ENCODE measurements at regions not wholly inside any gene's neighbourhood (a gene's known extent, or its start where the extent isn't known, plus 50 kb on each side); places are given as distances from the start of the nearest gene placed in this dataset.
"Not testable (repeated sequence)": the region's sequence is repeated elsewhere in the genome, so short reads cannot be mapped to it uniquely, and the experiment has no call there.

DNA sequence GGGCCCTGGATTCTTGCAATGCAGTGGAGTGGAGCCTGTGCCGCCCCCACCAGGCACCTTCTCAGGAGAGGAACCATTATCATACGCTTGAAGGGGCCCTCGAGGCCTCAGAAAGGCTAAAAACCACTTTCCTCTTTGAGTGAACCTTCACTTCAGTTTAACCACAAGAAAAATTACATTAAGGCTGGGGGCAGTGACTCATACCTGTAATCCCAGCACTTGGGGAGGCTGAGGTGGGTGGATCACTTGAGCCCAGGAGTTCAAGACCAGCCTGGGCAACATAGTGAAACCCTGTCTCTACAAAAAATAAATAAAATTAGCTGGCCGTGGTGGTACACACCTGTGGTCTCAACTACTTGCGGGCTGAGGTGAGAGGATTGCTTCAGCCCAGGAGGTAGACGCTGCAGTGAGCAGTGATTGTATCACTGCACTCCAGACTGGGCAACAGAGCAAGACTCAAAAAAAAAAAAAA is 165.8 kb upstream of the GRK3 start:
- not testable (repeated sequence) for H3K9me3 ChIP-seq (ENCODE audit: control insufficient read depth in 2 of 2, insufficient read depth in 1 of 2, low read depth in 1 of 2, low read length in 1 of 2); H3K36me3 ChIP-seq (ENCODE audit: control insufficient read depth in 2 of 2, insufficient read depth in 2 of 2, low read length in 1 of 2); H3K27ac ChIP-seq (ENCODE audit: low read depth in 2 of 2, low read length in 1 of 2); H3K27me3 ChIP-seq (ENCODE audit: control insufficient read depth in 1 of 2, insufficient read depth in 2 of 2, low read length in 2 of 2); H3K4me3 ChIP-seq (ENCODE audit: low read depth in 1 of 2, low read length in 2 of 2)
- 73 to 88% methylated on average over 6 of the region's 6 CpGs for WGBS, 2 donors
- H3K4me1 ChIP-seq (ENCODE audit: control insufficient read depth in 2 of 2, insufficient read depth in 2 of 2, low read length in 1 of 2): peaks cover 9 to 18% of the 10 kb centered on the region in 2 donors

GRCh38 chr22:25399649-25400151 is 164.8 kb upstream of the GRK3 start:
- Histone ChIP-seq H3K9me3 (ENCODE audit: control insufficient read depth in 2 of 2, insufficient read depth in 1 of 2, low read depth in 1 of 2, low read length in 1 of 2) (no peaks in the 10 kb centered on the region), H3K27me3 (ENCODE audit: control insufficient read depth in 1 of 2, insufficient read depth in 2 of 2, low read length in 2 of 2) (no peaks in the 10 kb centered on the region), H3K36me3 (ENCODE audit: control insufficient read depth in 2 of 2, insufficient read depth in 2 of 2, low read length in 1 of 2) (no peaks in the 10 kb centered on the region), H3K4me3 (ENCODE audit: low read depth in 1 of 2, low read length in 2 of 2) (no peak overlapping the region), H3K4me1 (ENCODE audit: control insufficient read depth in 2 of 2, insufficient read depth in 2 of 2, low read length in 1 of 2) (peaks cover 12 to 23% of the 10 kb centered on the region in 2 donors), H3K27ac (ENCODE audit: low read depth in 2 of 2, low read length in 1 of 2) (no peak overlapping the region)
- WGBS, 2 donors: 96 to 97% methylated on average over 12 of the region's 12 CpGs

DNA sequence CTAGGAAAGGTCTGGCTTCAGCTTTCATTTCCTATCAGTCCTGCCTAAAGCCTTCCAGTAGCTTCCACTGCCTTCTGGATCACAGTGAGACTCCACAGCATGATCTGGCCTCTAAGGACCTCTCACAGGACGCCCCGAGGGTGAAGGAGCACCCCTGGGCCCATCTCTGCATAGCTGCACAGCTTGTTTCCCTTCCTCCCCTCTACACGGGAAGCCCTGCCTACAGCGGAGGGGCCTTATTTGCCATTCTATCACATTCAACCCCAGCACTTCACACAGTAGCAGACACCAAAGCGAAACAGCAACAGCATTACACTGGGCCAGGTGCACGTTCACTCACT is 162.3 kb upstream of the GRK3 start:
- Histone ChIP-seq H3K36me3 (ENCODE audit: control insufficient read depth in 2 of 2, insufficient read depth in 2 of 2, low read length in 1 of 2) (no peaks in the 10 kb centered on the region), H3K27me3 (ENCODE audit: control insufficient read depth in 1 of 2, insufficient read depth in 2 of 2, low read length in 2 of 2) (no peaks in the 10 kb centered on the region), H3K27ac (ENCODE audit: low read depth in 2 of 2, low read length in 1 of 2) (no peak overlapping the region), H3K9me3 (ENCODE audit: control insufficient read depth in 2 of 2, insufficient read depth in 1 of 2, low read depth in 1 of 2, low read length in 1 of 2) (no peaks in the 10 kb centered on the region), H3K4me1 (ENCODE audit: control insufficient read depth in 2 of 2, insufficient read depth in 2 of 2, low read length in 1 of 2) (peaks cover 12 to 23% of the 10 kb centered on the region in 2 donors), H3K4me3 (ENCODE audit: low read depth in 1 of 2, low read length in 2 of 2) (no peak overlapping the region)
- 86 to 90% methylated on average over 6 of the region's 6 CpGs for WGBS, 2 donors

GRCh38 chr22:25402501-25403283 is 161.8 kb upstream of the GRK3 start:
- Histone ChIP-seq H3K27me3 (ENCODE audit: control insufficient read depth in 1 of 2, insufficient read depth in 2 of 2, low read length in 2 of 2) (no peaks in the 10 kb centered on the region), H3K36me3 (ENCODE audit: control insufficient read depth in 2 of 2, insufficient read depth in 2 of 2, low read length in 1 of 2) (no peaks in the 10 kb centered on the region), H3K27ac (ENCODE audit: low read depth in 2 of 2, low read length in 1 of 2) (peak overlapping the region; percentile 18 to 72), H3K4me3 (ENCODE audit: low read depth in 1 of 2, low read length in 2 of 2) (no peak overlapping the region), H3K4me1 (ENCODE audit: control insufficient read depth in 2 of 2, insufficient read depth in 2 of 2, low read length in 1 of 2) (peaks cover 12 to 23% of the 10 kb centered on the region in 2 donors), H3K9me3 (ENCODE audit: control insufficient read depth in 2 of 2, insufficient read depth in 1 of 2, low read depth in 1 of 2, low read length in 1 of 2) (no peaks in the 10 kb centered on the region)
- WGBS, 2 donors: 41 to 44% methylated on average over 14 of the region's 14 CpGs

DNA sequence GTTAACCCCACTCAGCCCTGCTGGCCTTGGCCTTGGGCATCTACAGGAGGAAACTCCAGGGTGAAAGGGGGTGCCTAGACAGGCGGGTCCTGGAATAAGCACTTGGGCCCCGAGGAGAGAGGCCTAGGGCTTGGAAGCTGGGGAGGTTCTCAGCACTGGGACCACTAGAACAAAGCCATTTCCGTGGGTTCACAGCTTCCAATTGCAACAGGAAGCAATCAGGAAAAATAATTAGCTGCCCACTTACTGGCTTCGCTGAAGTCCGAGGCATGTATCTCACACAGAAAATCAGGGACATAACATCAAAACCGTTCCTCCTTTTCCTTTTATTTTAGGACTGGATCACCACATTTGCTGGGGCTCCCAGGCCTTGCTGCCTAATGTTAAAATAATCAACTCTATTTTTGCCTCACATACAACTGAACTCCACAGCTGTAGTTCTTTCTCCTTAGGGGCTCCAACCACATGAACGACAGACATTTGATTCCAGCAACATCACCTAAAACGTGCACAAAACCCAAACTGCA is 161.1 kb upstream of the GRK3 start:
- Histone ChIP-seq H3K9me3 (ENCODE audit: control insufficient read depth in 2 of 2, insufficient read depth in 1 of 2, low read depth in 1 of 2, low read length in 1 of 2) (no peaks in the 10 kb centered on the region), H3K27ac (ENCODE audit: low read depth in 2 of 2, low read length in 1 of 2) (peak overlapping the region; percentile 85 to 93), H3K27me3 (ENCODE audit: control insufficient read depth in 1 of 2, insufficient read depth in 2 of 2, low read length in 2 of 2) (no peaks in the 10 kb centered on the region), H3K4me3 (ENCODE audit: low read depth in 1 of 2, low read length in 2 of 2) (no peak overlapping the region), H3K36me3 (ENCODE audit: control insufficient read depth in 2 of 2, insufficient read depth in 2 of 2, low read length in 1 of 2) (no peaks in the 10 kb centered on the region), H3K4me1 (ENCODE audit: control insufficient read depth in 2 of 2, insufficient read depth in 2 of 2, low read length in 1 of 2) (peaks cover 12 to 23% of the 10 kb centered on the region in 2 donors)
- whole genome bisulfite sequencing, 2 donors: 23 to 33% methylated on average over 8 of the region's 8 CpGs

DNA sequence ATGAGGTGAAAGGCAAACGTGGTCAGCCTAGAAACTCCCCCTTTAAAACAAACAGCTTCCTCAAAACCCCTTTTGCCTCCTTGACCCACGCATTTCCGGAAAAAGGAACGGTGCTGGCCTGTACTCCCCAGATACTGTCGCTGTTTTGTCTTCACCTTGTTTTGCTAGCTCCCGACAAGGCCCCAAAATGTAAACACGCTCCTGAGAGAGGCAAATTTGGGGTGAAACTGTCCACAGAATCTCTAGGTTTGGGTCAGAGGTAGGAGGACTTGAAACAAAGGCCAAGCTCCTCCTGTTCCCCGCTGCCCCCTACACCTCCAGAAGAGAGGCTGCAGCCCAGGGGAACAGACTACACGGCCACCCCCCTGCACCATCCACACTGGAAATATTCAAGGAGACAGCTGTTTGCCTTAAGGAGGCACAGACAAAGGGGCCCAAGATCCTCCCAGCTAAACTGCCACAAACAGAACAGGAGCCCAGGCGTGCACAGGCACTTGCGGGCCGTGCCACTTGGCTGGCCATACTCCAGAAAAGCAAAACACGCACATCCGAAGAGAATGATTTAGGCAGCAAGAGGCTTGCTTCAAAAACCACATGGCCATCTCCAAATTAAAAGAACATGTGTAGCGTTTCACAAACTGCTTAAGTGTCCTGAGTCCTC is 160.5 kb upstream of the GRK3 start:
- H3K27ac ChIP-seq (ENCODE audit: low read depth in 2 of 2, low read length in 1 of 2): peak overlapping the region; percentile 85 to 93
- no peaks in the 10 kb centered on the region for H3K27me3 ChIP-seq (ENCODE audit: control insufficient read depth in 1 of 2, insufficient read depth in 2 of 2, low read length in 2 of 2)
- H3K4me3 ChIP-seq (ENCODE audit: low read depth in 1 of 2, low read length in 2 of 2): peak overlapping the region; percentile 82 to 86
- H3K4me1 ChIP-seq (ENCODE audit: control insufficient read depth in 2 of 2, insufficient read depth in 2 of 2, low read length in 1 of 2): peaks cover 12 to 23% of the 10 kb centered on the region in 2 donors
- no peaks in the 10 kb centered on the region for H3K9me3 ChIP-seq (ENCODE audit: control insufficient read depth in 2 of 2, insufficient read depth in 1 of 2, low read depth in 1 of 2, low read length in 1 of 2)
- WGBS, 2 donors: 13 to 17% methylated on average over 15 of the region's 15 CpGs
- no peaks in the 10 kb centered on the region for H3K36me3 ChIP-seq (ENCODE audit: control insufficient read depth in 2 of 2, insufficient read depth in 2 of 2, low read length in 1 of 2)

DNA sequence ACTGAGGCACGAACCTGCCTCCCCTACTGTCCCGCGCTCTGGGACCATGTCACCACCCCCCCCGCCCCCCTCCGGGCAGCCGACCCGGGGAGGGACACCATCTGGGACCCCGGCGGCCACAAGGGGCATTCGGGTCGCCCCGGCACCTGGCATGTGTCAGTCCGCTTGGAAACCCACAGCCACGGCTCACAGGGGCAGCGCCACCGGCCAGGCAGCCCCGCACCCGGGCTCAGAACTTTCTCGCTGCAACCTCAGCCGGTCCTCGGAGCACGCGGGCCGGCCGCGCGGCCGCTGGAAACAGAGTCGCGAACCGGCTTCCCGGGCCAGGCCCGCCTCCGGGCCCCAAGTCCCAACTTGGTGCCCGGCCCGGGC is 159.9 kb upstream of the GRK3 start:
- H3K27ac ChIP-seq (ENCODE audit: low read depth in 2 of 2, low read length in 1 of 2): peak overlapping the region; percentile 85 to 93
- 1% methylated on average over 32 to 36 of the region's 36 CpGs for WGBS, 2 donors
- H3K27me3 ChIP-seq (ENCODE audit: control insufficient read depth in 1 of 2, insufficient read depth in 2 of 2, low read length in 2 of 2): no peaks in the 10 kb centered on the region
- H3K9me3 ChIP-seq (ENCODE audit: control insufficient read depth in 2 of 2, insufficient read depth in 1 of 2, low read depth in 1 of 2, low read length in 1 of 2): no peaks in the 10 kb centered on the region
- H3K36me3 ChIP-seq (ENCODE audit: control insufficient read depth in 2 of 2, insufficient read depth in 2 of 2, low read length in 1 of 2): no peaks in the 10 kb centered on the region
- H3K4me3 ChIP-seq (ENCODE audit: low read depth in 1 of 2, low read length in 2 of 2): peak overlapping the region; percentile 82 to 86
- H3K4me1 ChIP-seq (ENCODE audit: control insufficient read depth in 2 of 2, insufficient read depth in 2 of 2, low read length in 1 of 2): peaks cover 12 to 23% of the 10 kb centered on the region in 2 donors

DNA sequence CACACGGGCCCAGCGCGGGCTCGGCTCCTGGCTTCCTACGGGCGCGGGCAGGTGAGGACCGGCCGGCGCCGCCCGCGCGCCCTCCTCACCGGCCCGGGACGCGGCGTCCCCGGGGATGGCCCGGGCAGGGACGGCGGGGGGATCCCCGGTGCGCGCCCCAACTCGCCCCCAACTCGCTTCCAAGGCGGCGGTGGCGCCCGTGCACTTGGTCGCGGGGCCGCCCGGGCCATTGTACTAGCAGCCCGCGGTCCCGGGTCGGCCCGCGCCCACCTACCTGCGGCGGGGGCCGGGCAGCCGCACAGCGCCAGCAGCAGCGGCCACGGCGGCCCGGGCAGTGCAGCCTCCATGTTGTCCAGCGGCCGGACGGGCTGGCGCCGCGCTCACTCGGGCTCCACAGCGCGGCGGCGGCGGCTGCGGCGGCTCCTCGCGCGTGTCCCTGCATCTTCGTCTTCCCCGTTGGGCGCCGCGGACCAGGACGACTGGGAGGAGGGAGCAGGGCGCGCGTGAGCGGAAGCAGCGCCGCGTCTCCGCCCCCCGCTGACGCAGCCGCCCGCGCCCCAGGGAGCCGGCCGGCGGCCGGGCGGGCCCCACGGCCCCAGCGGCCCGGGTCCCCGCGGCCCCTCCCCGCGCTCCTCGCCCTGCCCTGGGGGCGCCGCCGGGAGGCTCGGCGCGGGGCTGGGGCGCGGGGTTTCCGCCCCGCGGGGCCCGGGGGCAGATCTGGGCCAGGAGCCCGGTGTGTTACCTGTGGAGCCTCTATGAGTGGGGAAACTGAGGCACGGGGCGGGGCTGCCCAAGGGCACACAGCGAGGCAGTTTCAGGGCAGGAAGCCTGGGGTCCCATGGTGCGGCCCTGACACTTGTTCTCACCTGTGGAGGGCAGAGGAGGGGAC is 159.3 kb upstream of the GRK3 start:
- H3K36me3 ChIP-seq (ENCODE audit: control insufficient read depth in 2 of 2, insufficient read depth in 2 of 2, low read length in 1 of 2): no peaks in the 10 kb centered on the region
- H3K4me1 ChIP-seq (ENCODE audit: control insufficient read depth in 2 of 2, insufficient read depth in 2 of 2, low read length in 1 of 2): peaks cover 12 to 23% of the 10 kb centered on the region in 2 donors
- no peaks in the 10 kb centered on the region for H3K9me3 ChIP-seq (ENCODE audit: control insufficient read depth in 2 of 2, insufficient read depth in 1 of 2, low read depth in 1 of 2, low read length in 1 of 2)
- WGBS, 2 donors: 1% methylated on average over 111 to 117 of the region's 117 CpGs
- H3K4me3 ChIP-seq (ENCODE audit: low read depth in 1 of 2, low read length in 2 of 2): peak overlapping the region; percentile 82 to 86
- H3K27me3 ChIP-seq (ENCODE audit: control insufficient read depth in 1 of 2, insufficient read depth in 2 of 2, low read length in 2 of 2): no peaks in the 10 kb centered on the region
- H3K27ac ChIP-seq (ENCODE audit: low read depth in 2 of 2, low read length in 1 of 2): peak overlapping the region; percentile 85 to 93

DNA sequence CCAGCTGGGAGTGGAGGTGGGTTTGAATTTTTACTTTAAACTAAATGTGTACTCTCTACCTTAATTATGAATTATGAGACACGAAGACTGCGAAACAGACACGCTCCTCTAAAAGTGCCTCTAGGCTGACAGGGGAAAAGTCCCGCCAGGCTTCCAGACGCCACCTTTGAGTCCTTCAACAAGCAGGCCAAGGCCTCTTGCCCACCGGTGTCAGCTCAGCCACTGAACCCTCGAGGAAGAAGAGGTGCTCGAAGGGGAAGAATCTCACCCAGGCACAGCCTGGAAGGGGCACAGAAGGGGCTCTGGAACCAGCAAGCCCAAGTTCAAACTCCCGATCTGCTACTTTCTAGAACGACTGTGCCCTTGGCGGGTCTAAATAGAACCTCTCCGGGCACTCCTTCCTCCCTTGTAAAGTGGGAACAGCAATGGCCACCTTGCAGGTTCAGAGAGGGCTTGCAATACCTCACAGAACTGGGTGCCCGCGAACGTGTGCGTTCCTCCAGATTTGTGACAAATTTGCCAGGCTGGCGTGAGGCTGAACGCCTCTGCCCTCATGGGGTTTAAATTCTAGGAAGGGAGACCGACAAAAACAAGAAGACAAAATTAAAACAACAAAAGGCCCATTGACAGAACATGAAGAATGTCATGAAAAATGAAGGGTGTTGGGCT is 158.5 kb upstream of the GRK3 start:
- Histone ChIP-seq H3K4me3 (ENCODE audit: low read depth in 1 of 2, low read length in 2 of 2) (peak overlapping the region; percentile 82 to 86), H3K27me3 (ENCODE audit: control insufficient read depth in 1 of 2, insufficient read depth in 2 of 2, low read length in 2 of 2) (no peaks in the 10 kb centered on the region), H3K27ac (ENCODE audit: low read depth in 2 of 2, low read length in 1 of 2) (peak overlapping the region; percentile 85 to 93), H3K4me1 (ENCODE audit: control insufficient read depth in 2 of 2, insufficient read depth in 2 of 2, low read length in 1 of 2) (peaks cover 6 to 19% of the 10 kb centered on the region in 2 donors), H3K9me3 (ENCODE audit: control insufficient read depth in 2 of 2, insufficient read depth in 1 of 2, low read depth in 1 of 2, low read length in 1 of 2) (no peaks in the 10 kb centered on the region), H3K36me3 (ENCODE audit: control insufficient read depth in 2 of 2, insufficient read depth in 2 of 2, low read length in 1 of 2) (no peaks in the 10 kb centered on the region)
- 77% methylated on average over 19 of the region's 19 CpGs for WGBS, 2 donors

Data from esophagus (tissue), 2 donors.